Midbrain (tissue), 1 donor: ENCODE measurements at regions not wholly inside any gene's neighbourhood (a gene's known extent, or its start where the extent isn't known, plus 50 kb on each side); places are given as distances from the start of the nearest gene placed in this dataset.
"Not testable (repeated sequence)": the region's sequence is repeated elsewhere in the genome, so short reads cannot be mapped to it uniquely, and the experiment has no call there.

Experiments used
- DNase-seq: peaks from one replicate; lab custom pipeline; 2025; lab: John Stamatoyannopoulos, UW

GRCh38 chr7:68082961-68083657 lies 1086.5 kb downstream of the TYW1 start:
- DNase-seq, result not testable (repeated sequence)

GRCh38 chr7:68087401-68087800 lies 1090.8 kb downstream of the TYW1 start:
- DNase-seq, result no peak

- DNase-seq, result no peak
Observed at GRCh38 chr7:68088879-68089278, 1092.2 kb downstream of the TYW1 start.

DNA sequence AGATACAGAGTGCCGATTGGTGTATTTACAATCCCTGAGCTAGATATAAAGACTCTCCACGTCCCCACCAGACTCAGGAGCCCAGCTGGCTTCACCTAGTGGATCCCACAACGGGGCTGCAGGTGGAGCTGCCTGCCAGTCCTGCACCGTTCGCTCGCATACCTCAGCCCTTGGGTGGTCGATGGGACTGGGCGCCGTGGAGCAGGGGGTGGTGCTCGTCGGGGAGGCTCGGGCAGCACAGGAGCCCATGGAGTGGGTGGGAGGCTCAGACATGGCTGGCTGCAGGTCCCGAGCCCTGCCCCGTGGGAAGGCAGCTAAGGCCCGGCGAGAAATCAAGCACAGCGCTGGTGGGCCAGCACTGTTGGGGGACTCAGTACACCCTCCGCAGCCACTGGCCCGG lies 1093.6 kb downstream of the TYW1 start:
- not testable (repeated sequence) for DNase-seq

DNA sequence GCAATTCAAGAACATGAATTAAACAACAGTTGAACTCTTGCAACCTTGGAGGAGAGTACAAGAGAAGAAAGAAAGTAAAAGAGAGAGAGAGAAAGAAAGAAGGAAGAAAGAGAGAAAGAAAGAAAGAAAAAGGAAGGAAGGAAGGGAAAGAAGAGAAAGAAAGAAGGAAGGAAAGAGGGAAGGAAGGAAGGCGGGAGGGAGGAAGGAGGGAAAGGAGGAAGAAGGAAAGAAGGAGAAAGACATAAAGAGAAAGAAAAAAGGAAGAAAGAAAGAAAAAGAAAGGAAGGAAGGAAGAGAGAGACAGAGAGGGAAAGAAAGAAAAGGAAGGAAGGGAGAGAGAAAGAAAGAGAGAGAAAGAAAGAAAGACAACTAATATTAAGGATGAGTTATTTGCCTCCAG lies 1106.7 kb downstream of the TYW1 start:
- DNase-seq, result no peak

GRCh38 chr7:68107261-68107660 lies 1110.6 kb downstream of the TYW1 start:
- no peak for DNase-seq

DNA sequence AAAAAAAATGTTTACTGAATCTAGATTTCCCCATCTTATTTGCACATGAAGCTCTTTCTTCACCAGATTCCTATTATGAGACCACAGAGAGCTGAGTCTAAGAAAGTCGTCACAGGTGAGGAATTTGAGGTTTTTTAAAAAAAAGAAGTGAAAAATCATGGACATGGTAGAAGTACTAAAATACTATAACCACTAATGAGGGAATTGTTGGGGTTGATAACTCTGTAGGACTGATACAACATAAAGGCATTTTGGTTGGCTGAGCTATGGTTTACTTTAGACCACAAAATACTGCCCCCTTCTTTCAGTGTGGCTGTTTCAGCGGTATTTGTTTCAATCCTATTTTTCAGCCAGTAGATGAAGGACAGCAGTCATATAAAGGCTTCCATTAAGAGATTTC lies 1111.3 kb downstream of the TYW1 start:
- DNase-seq, result no peak

DNA sequence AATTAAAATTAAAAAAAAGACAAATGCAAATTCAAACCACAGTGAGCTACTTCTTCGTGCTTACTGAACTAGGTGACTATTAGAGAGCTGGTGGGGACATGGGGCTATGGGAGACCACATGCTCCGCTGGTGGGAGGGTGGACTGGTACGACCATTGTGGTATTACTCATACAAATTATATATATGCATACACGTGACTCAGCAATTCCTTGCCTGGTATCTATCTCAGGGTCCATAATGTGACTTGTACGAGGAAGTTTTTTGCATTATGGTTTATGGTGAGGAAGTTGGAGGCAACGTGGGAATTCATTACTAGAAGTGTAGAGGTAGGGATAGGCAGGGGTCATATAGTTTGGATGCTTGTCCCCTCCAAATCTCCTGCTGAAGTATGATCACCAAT lies 1112.7 kb downstream of the TYW1 start:
- no peak for DNase-seq

GRCh38 chr7:68119411-68119810 lies 1122.8 kb downstream of the TYW1 start:
- no peak for DNase-seq

- no peak for DNase-seq
Observed at GRCh38 chr7:68121056-68121455, 1124.4 kb downstream of the TYW1 start.

- DNase-seq, result no peak
Observed at GRCh38 chr7:68121655-68122054, 1125.0 kb downstream of the TYW1 start.

DNA sequence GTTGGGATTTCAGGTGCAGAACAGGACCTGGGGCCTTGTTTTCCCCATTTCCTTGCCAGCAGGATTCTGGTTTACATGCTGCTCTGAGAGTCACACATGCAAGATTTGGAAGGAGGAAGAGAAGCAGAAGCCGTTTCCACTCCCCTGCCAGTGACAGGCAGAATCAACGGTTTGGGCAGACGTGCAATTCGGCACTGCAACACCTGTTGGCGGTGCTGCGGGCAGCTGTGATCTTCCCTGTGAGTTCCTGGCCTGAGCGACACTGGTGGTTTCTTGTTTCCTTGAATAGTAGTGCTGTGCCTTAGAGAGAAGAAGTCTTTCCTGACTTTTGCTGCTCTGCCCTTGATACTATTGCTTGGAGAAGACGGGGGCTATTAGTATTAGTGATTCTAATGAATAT lies 1126.2 kb downstream of the TYW1 start:
- DNase-seq, result no peak

- DNase-seq, result no peak
Observed at GRCh38 chr7:68125168-68125567, 1128.5 kb downstream of the TYW1 start.

DNA sequence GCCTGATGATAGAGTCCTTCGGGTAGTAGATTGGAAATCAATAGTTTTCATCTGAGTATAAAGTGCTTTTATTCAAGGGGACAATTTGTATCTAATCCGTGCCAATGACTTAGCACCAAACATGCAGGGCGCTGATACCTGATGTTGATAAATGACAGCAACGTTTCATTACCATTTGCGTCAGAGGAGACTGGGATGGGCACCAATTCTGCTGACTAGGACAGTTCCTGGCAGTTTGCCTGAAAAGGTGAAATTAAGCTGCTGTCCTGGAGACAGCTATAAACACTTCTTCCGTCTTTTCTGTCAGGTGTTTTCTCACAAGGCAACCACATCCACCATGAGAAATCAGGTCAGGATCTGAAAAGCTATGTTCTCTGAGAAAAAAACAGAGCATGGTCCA lies 1136.4 kb downstream of the TYW1 start:
- no peak for DNase-seq

DNA sequence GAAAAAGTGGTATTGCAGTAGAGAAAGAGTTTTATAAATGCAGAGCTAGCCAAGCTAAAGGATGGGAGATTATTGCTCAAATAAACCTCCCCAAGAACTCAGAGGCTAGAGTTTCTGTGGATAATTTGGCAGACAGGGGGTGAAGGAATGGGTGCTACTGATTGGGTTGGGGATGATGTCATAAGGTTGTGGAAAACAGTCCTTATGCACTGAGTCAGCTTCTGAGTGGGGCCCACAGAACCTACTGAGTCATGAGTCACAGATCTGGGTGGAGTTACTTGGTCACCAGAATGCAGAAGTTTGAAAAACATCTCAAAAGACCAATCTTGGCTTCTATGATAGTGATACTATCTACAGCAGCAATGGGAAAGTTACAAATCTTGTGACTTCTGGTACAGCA lies 1146.7 kb downstream of the TYW1 start:
- no peak for DNase-seq

GRCh38 chr7:68146983-68147382 lies 1150.3 kb downstream of the TYW1 start:
- no peak for DNase-seq

GRCh38 chr7:68147614-68148238 lies 1151.1 kb downstream of the TYW1 start:
- DNase-seq, result no peak

DNA sequence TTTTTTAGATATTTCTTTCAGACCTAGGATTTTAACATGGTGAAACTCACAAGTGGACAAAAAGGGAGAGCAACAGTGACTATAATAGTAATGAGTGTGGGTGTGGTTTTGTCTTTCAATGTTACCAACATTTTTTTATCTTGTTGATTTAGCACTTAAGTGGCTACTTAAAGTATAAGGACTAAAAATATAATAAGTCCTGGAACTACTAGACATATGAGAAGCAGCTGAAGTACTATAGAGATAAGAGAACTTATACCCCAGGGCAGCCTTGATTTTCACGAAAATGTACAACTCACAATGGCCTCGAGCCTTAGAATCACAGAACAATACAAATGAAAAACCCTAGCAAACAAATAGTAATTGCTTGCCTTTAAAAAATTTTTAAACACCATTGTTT lies 1151.8 kb downstream of the TYW1 start:
- no peak for DNase-seq

DNA sequence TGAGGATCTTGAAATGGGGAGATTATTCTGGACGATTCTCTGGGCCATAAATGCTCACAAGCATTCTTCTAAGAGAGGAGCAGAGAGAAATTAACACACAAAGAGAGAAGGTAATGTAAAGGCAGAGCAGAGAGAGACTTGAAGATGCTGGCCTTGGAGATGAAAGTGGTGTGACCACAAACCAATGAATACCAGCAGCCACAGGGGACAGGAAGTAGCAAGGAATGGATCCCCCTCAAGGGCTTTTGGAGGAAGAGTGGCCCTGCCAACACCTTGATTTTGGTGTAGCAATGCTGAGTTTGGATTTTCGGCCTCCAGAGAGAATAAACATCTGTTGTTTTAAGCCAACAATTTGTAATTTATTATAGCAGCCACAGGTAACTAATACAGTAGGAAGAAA lies 1155.6 kb downstream of the TYW1 start:
- DNase-seq, result no peak

DNA sequence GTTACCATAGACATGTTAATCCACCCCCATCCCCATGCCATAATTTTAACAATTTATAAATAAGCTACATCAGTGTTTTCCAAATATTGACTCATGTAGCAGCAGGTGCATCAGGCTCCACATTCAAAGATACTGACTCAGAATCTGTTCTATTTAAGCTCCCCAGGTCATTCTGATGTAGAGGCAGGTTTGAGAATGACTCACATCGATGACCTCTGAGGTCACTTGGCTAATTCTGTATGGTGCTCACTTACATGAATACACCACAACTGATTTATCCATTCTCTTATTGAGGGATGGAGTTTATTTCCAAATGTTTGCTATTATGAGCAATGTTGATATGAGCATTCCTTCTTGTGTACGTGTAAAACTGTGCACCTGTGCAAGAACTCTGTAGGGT lies 1159.0 kb downstream of the TYW1 start:
- DNase-seq, result no peak

DNA sequence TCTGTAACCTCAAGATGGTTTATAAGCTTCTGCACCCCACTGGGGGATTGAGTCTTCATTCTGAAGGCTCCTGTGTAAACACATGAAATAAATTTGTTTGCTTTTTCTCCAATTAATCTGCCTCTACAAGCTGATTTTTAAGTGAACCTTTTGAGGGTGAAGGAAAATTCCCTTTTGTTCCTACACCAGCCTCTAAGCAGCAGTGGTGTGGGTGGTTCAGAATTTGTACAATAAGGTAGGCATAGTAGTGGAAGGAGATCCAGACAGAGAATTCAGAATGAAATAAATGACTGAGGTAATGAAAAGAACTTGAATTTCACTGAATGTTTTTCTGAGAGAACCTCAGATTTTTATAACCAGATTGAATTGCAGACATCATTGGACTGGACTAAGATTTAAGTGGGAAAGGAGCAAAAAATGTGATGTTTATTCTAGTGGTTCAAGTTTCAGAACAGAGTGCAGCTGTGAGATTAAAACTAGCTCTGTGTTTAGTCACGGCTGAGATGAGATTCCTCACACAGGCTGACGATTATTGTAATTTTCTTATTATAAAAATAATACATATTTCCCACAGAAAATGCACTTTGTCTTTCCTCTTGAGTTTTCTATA lies 1162.2 kb downstream of the TYW1 start:
- DNase-seq, result no peak

GRCh38 chr7:68162712-68163111 lies 1166.1 kb downstream of the TYW1 start:
- DNase-seq, result no peak

GRCh38 chr7:68166525-68166924 lies 1169.9 kb downstream of the TYW1 start:
- no peak for DNase-seq

DNA sequence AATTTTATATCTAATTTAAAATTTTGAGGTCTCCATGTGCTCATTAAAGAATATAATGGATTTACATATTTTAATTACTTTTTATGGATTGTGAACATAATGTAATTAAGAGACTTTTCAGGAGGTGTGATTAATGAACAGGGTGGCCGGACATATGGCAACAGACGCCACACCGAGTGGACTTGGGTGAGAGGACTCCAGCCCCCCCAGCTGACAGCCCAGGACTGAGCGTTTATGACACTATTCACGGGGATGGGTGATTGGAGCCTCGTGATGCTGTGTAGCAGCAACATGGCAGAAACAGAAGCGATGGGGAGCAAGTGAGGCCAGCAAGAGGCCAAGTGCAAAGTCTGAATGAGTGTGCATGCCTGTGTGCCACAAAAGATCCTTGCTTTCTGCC lies 1176.9 kb downstream of the TYW1 start:
- DNase-seq, result no peak
